Neuronal stem cell (in vitro differentiated cells): ENCODE measurements at regions not wholly inside any gene's neighbourhood (a gene's known extent, or its start where the extent isn't known, plus 50 kb on each side); places are given as distances from the start of the nearest gene placed in this dataset.
"Not testable (repeated sequence)": the region's sequence is repeated elsewhere in the genome, so short reads cannot be mapped to it uniquely, and the experiment has no call there.

ENCODE experiments used
- DNase-seq: peaks from one replicate; pipeline ENCODE4 v3.0.0-alpha.2; 2013; ENCODE audit warnings: low spot score
- H2AFZ ChIP-seq: one replicate; pipeline ENCODE4 v1.6.1; 2013; ENCODE audit warnings: mild to moderate bottlenecking, low read length, inconsistent platforms
- H2AK5ac ChIP-seq: 2 replicates; pipeline ENCODE4 v1.6.1; 2013; ENCODE audit warnings: low read depth, mild to moderate bottlenecking, inconsistent platforms, low read length, moderate library complexity, mixed read lengths
- H2BK120ac ChIP-seq: 2 replicates; pipeline ENCODE4 v1.6.1; 2013; ENCODE audit warnings: low read depth, mild to moderate bottlenecking, inconsistent platforms, low read length, moderate library complexity, mixed read lengths
- H2BK12ac ChIP-seq: one replicate; pipeline ENCODE4 v1.6.1; 2013; ENCODE audit warnings: low read length, inconsistent platforms
- H2BK15ac ChIP-seq: 2 replicates; pipeline ENCODE4 v1.6.1; 2013; ENCODE audit warnings: mild to moderate bottlenecking, low read length, inconsistent platforms, mixed read lengths
- H2BK5ac ChIP-seq: one replicate; pipeline ENCODE4 v1.6.1; 2013; ENCODE audit warnings: inconsistent platforms, mild to moderate bottlenecking, low read length, moderate library complexity
- H3K14ac ChIP-seq: one replicate; pipeline ENCODE4 v1.6.1; 2013; ENCODE audit warnings: low read length, inconsistent platforms
- H3K18ac ChIP-seq: 2 replicates; pipeline ENCODE4 v1.6.1; 2013; ENCODE audit warnings: low read length, inconsistent platforms
- H3K23ac ChIP-seq: 2 replicates; pipeline ENCODE4 v1.6.1; 2013; ENCODE audit warnings: low read depth, mild to moderate bottlenecking, mixed read lengths, low read length, inconsistent platforms; ENCODE audit not compliant: poor library complexity
- H3K27ac ChIP-seq: replicated peaks from 3 replicates; pipeline ENCODE4 v1.5.1; 2013; ENCODE audit warnings: low read length, inconsistent platforms
- H3K27me3 ChIP-seq, 3 experiments: 2 replicates each; pipeline ENCODE4 v1.6.1; 2013; ENCODE audit warnings: low read length in 3 of 3, mild to moderate bottlenecking in 2 of 3, inconsistent platforms in 1 of 3, low read depth in 1 of 3, mixed read lengths in 1 of 3, moderate library complexity in 1 of 3; ENCODE audit not compliant: control insufficient read depth in 3 of 3, insufficient read depth in 3 of 3
- H3K36me3 ChIP-seq, 2 donors: replicated peaks in 1 of 2; 2 replicates each; pipeline ENCODE4 v1.6.1; 2013; ENCODE audit warnings: low read length in 2 of 2; ENCODE audit not compliant: control insufficient read depth in 2 of 2, insufficient read depth in 2 of 2
- H3K4ac ChIP-seq: 2 replicates; pipeline ENCODE4 v1.6.1; 2013; ENCODE audit warnings: inconsistent platforms, mild to moderate bottlenecking, low read length, moderate library complexity
- H3K4me1 ChIP-seq, 2 donors: 1 replicate in 1 of 2; 2 replicates in 1 of 2; pipeline ENCODE4 v1.6.1; 2013; ENCODE audit warnings: low read length in 2 of 2, low read depth in 1 of 2; ENCODE audit not compliant: control insufficient read depth in 2 of 2, insufficient read depth in 1 of 2
- H3K4me2 ChIP-seq: one replicate; pipeline ENCODE4 v1.6.1; 2013; ENCODE audit warnings: mild to moderate bottlenecking, low read length, inconsistent platforms; ENCODE audit not compliant: insufficient read depth, poor library complexity, severe bottlenecking
- H3K4me3 ChIP-seq, 2 donors: 2 replicates each; pipeline ENCODE4 v1.5.1; 2013; ENCODE audit warnings: low read length in 2 of 2, mild to moderate bottlenecking in 2 of 2, inconsistent platforms in 1 of 2, moderate library complexity in 1 of 2
- H3K79me1 ChIP-seq: one replicate; pipeline ENCODE4 v1.6.1; 2013; ENCODE audit warnings: low read depth, mild to moderate bottlenecking, inconsistent platforms, low read length, moderate library complexity
- H3K9ac ChIP-seq: one replicate; pipeline ENCODE4 v1.6.1; 2013; ENCODE audit warnings: mild to moderate bottlenecking, low read depth, low read length, inconsistent platforms; ENCODE audit not compliant: poor library complexity
- H3K9me3 ChIP-seq, 2 donors: replicated peaks in 1 of 2; 2 replicates each; pipeline versions ENCODE3 to v1.6.1; 2013; ENCODE audit warnings: low read length in 2 of 2, mild to moderate bottlenecking in 2 of 2, inconsistent platforms in 1 of 2, low read depth in 1 of 2, mixed read lengths in 1 of 2, moderate library complexity in 1 of 2; ENCODE audit not compliant: control insufficient read depth in 2 of 2, insufficient read depth in 1 of 2
- H4K8ac ChIP-seq: one replicate; pipeline ENCODE4 v1.6.1; 2013; ENCODE audit warnings: low read depth, mild to moderate bottlenecking, inconsistent platforms, low read length, moderate library complexity
- H4K91ac ChIP-seq: one replicate; pipeline ENCODE4 v1.6.1; 2013; ENCODE audit warnings: low read length, low read depth, mild to moderate bottlenecking, inconsistent platforms; ENCODE audit not compliant: poor library complexity
- WGBS, 2 donors: extraction: QIAGEN DNeasy Blood & Tissue Kit; methylation state at CpG; one replicate each; pipeline ENCODE4 v1.1.7; 2013; ENCODE audit warnings: missing lambda C conversion rate in 2 of 2, mixed read lengths in 1 of 2; ENCODE audit not compliant: insufficient read length in 2 of 2, insufficient replicate concordance in 1 of 2; ENCODE audit errors: extremely low coverage in 2 of 2; 5-methylcytosine and 5-hydroxymethylcytosine counted together

DNA sequence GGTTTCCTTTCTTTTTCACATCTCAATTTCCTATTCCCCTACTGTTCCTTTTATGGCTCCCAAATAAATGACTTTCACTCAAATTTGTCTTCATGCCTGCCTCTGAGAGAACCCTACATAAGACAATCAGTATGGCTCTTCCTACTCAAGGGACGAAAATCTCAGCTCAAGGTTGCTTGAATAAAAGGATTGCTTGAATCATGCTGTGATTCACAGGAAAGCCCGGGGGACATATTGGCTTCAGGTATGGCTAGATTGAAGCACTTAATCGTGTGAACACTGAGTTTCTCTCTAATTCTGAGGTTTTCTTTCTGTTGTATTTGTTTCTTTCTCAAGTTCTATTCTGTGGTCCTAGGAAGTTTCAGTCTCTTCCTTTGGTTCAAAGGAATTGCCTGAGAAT, 140.3 kb upstream of the SULF2 start:
- no peaks in the 10 kb centered on the region for H3K79me1 ChIP-seq
- no peak overlapping the region for H2AFZ ChIP-seq
- no peaks in the 10 kb centered on the region for H3K9me3 ChIP-seq
- no peak overlapping the region for H2BK5ac ChIP-seq
- no peak overlapping the region for H3K9ac ChIP-seq
- no peak overlapping the region for H2BK120ac ChIP-seq
- no peak overlapping the region for H3K4me2 ChIP-seq
- H3K27me3 ChIP-seq: peaks cover 0 to 2% (median 0%) of the 10 kb centered on the region in 3 experiments
- no CpG with 5 or more reads among the region's 3 CpGs for WGBS, 2 donors
- no peak overlapping the region for H3K23ac ChIP-seq
- DNase-seq: no peak
- H2BK15ac ChIP-seq: no peak overlapping the region
- no peak overlapping the region for H3K4ac ChIP-seq
- H3K18ac ChIP-seq: no peak overlapping the region
- H3K4me3 ChIP-seq: no peak overlapping the region
- no peak overlapping the region for H2AK5ac ChIP-seq
- no peak overlapping the region for H2BK12ac ChIP-seq
- no peaks in the 10 kb centered on the region for H3K36me3 ChIP-seq
- no peak overlapping the region for H4K8ac ChIP-seq
- peaks cover 0 to 9% of the 10 kb centered on the region in 2 donors for H3K4me1 ChIP-seq
- H3K27ac ChIP-seq: no peak overlapping the region
- H4K91ac ChIP-seq: no peak overlapping the region
- H3K14ac ChIP-seq: no peak overlapping the region

DNA sequence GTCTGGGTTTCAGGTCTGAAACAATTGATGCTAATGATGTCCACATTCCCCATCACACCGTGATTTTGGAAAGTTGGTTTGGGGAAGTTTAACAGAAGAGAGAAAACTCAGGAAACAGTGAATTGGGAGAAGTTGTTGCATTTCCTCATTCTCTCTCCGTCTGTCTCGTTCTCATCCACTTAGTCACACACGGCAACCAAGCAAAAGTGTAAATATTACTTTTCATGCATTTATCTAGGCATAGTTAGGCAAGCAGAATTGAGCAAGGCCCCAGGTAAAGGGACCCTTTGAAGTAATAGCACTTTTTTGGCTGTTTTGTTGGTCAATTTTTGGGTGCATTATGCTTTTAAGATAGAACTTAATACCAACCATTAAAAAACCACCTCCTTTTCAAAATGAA, 137.0 kb upstream of the SULF2 start:
- no peak overlapping the region for H3K27ac ChIP-seq
- H3K36me3 ChIP-seq: no peaks in the 10 kb centered on the region
- no peaks in the 10 kb centered on the region for H3K79me1 ChIP-seq
- no peak overlapping the region for H2AK5ac ChIP-seq
- H3K9me3 ChIP-seq: peaks cover 0 to 5% of the 10 kb centered on the region in 2 donors
- H3K4me1 ChIP-seq: no peaks in the 10 kb centered on the region
- H3K23ac ChIP-seq: no peak overlapping the region
- no peak overlapping the region for H3K4me2 ChIP-seq
- H3K4me3 ChIP-seq: no peak overlapping the region
- no peak overlapping the region for H4K91ac ChIP-seq
- DNase-seq: no peak
- H2BK15ac ChIP-seq: no peak overlapping the region
- no peak overlapping the region for H3K4ac ChIP-seq
- no peak overlapping the region for H2AFZ ChIP-seq
- H3K9ac ChIP-seq: no peak overlapping the region
- no peak overlapping the region for H2BK120ac ChIP-seq
- no peak overlapping the region for H3K14ac ChIP-seq
- no peak overlapping the region for H2BK5ac ChIP-seq
- WGBS, 2 donors: no CpG with 5 or more reads among the region's 4 CpGs
- no peak overlapping the region for H4K8ac ChIP-seq
- H3K27me3 ChIP-seq: peaks cover 0 to 6% (median 0%) of the 10 kb centered on the region in 3 experiments
- no peak overlapping the region for H3K18ac ChIP-seq
- no peak overlapping the region for H2BK12ac ChIP-seq

DNA sequence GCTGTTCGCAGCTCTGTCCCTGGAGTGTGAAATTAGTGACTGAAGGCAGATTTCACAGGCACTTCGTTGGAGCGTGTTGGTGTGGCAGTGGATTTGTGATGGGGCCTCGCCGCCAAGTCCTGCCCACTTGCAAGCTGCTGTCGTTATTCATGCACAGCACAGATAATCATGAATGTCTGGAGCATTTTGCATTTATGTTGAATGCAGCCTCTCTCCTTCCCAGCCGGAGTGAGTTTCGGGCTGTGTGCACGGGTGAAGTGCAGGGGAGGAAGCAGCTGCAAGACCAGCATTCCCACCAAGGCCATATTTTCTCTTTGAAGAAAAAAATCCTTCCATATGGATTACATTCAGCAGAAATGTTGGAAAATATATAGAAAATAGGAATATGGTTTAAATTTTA, 136.5 kb upstream of the SULF2 start:
- not testable (repeated sequence) for H3K79me1 ChIP-seq, H3K36me3 ChIP-seq, H3K27me3 ChIP-seq, H4K8ac ChIP-seq, H3K4me3 ChIP-seq, DNase-seq, H4K91ac ChIP-seq, H2AFZ ChIP-seq, H2AK5ac ChIP-seq, H2BK5ac ChIP-seq, H3K9ac ChIP-seq, H3K23ac ChIP-seq, H3K4ac ChIP-seq, H3K14ac ChIP-seq, H2BK12ac ChIP-seq, H2BK15ac ChIP-seq, H3K4me2 ChIP-seq, H3K27ac ChIP-seq, H2BK120ac ChIP-seq, H3K9me3 ChIP-seq, H3K4me1 ChIP-seq, H3K18ac ChIP-seq
- no CpG with 5 or more reads among the region's 9 CpGs for WGBS, 2 donors

DNA sequence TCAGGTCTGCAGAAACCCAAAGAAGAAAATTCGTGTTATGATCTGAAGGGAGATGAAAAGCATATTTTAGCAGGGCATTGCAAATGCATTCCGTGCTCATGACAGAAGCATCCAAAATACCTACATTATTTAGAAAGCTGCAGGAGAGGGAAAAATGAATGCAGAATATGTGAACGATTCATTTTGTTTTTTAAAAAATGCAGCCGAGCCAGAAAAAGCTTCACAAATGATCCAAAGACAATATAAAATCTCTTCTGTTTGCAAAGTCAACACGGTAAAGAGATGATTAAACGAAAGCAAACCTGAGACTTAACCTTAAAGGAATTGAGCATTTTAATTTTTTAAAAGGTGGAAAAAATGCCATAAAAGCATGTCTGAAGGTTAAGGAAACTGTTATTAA, 136.1 kb upstream of the SULF2 start:
- no peak overlapping the region for H2AK5ac ChIP-seq
- no peak overlapping the region for H3K9ac ChIP-seq
- H3K9me3 ChIP-seq: peaks cover 0 to 5% of the 10 kb centered on the region in 2 donors
- no peak overlapping the region for H3K14ac ChIP-seq
- H2BK12ac ChIP-seq: no peak overlapping the region
- H4K8ac ChIP-seq: no peak overlapping the region
- H3K4ac ChIP-seq: no peak overlapping the region
- no peaks in the 10 kb centered on the region for H3K4me1 ChIP-seq
- H3K4me3 ChIP-seq: no peak overlapping the region
- peaks cover 0 to 6% (median 0%) of the 10 kb centered on the region in 3 experiments for H3K27me3 ChIP-seq
- DNase-seq: no peak
- H4K91ac ChIP-seq: no peak overlapping the region
- no peak overlapping the region for H2BK5ac ChIP-seq
- H3K27ac ChIP-seq: no peak overlapping the region
- no peak overlapping the region for H3K18ac ChIP-seq
- H3K23ac ChIP-seq: no peak overlapping the region
- H3K4me2 ChIP-seq: no peak overlapping the region
- H3K36me3 ChIP-seq: no peaks in the 10 kb centered on the region
- no peak overlapping the region for H2AFZ ChIP-seq
- no peak overlapping the region for H2BK15ac ChIP-seq
- no CpG with 5 or more reads among the region's 6 CpGs for WGBS, 2 donors
- no peak overlapping the region for H2BK120ac ChIP-seq
- H3K79me1 ChIP-seq: no peaks in the 10 kb centered on the region
